GM12874 (cell line): ENCODE measurements at regions not wholly inside any gene's neighbourhood (a gene's known extent, or its start where the extent isn't known, plus 50 kb on each side); places are given as distances from the start of the nearest gene placed in this dataset.

Experiments used
- CTCF ChIP-seq: IDR thresholded peaks from 2 replicates; pipeline ENCODE4 v1.5.1; 2011; ENCODE audit warnings: low read depth, mild to moderate bottlenecking, control low read depth, low read length, moderate library complexity; ENCODE audit not compliant: insufficient read depth

DNA sequence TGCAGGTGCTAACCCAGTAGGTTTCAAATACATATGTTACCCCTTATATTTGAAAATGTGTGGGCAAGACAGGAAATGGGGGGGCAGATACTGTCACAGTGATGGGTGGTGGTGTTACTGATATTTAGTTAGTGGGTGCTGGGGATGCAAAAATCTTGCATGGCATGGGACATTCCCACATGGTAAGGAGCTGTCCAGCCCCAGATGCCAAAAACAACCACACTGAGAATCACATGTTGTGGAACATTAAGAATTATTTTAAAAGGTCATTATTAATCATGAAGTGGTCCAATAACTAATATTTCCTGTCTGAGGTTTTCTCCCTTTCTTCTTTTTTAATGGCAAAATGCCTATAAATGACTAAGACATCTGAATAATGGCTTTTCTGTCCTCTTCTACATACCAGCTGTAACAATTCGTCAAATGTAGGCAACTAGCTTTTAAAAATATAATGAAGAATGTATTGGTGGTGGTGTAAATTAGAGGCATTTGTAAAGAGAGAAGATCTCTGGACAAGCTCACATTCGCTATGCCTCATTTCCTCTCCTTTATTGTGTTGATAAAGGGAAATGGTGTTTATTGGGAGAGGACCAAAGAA, 57.3 kb upstream of the SLC35B3 start:
- TF ChIP-seq CTCF, result no peak
